ENCODE measurements at regions not wholly inside any gene's neighbourhood (a gene's known extent, or its start where the extent isn't known, plus 50 kb on each side); places are given as distances from the start of the nearest gene placed in this dataset.

GRCh38 chr7:33821970-33822369 is 83.4 kb upstream of the BMPER start:
- no peak for DNase-seq

GRCh38 chr7:33823913-33824312 is 81.4 kb upstream of the BMPER start:
- no peak for DNase-seq

- DNase-seq = no peak
Observed at GRCh38 chr7:33824911-33825459, 80.4 kb upstream of the BMPER start.

- no peak for DNase-seq
Observed at GRCh38 chr7:33825644-33826043, 79.7 kb upstream of the BMPER start.

- no peak for DNase-seq
Observed at GRCh38 chr7:33829536-33829935, 75.8 kb upstream of the BMPER start.

- no peak for DNase-seq
Observed at GRCh38 chr7:33831389-33832141, 73.8 kb upstream of the BMPER start.

- no peak for DNase-seq
Observed at GRCh38 chr7:33832271-33832721, 73.0 kb upstream of the BMPER start.

GRCh38 chr7:33836797-33837355 is 68.5 kb upstream of the BMPER start:
- peak in 1 of 2 donors; percentile 1 for DNase-seq

GRCh38 chr7:33837356-33837851 is 67.9 kb upstream of the BMPER start:
- DNase-seq = no peak

- no peak for DNase-seq
Observed at GRCh38 chr7:33841031-33841430, 64.3 kb upstream of the BMPER start.

- no peak for DNase-seq
Observed at GRCh38 chr7:33841705-33842129, 63.6 kb upstream of the BMPER start.

- no peak for DNase-seq
Observed at GRCh38 chr7:33842150-33842549, 63.2 kb upstream of the BMPER start.

GRCh38 chr7:33845991-33846509 is 59.3 kb upstream of the BMPER start:
- no peak for DNase-seq

- DNase-seq = no peak
Observed at GRCh38 chr7:33849004-33849403, 56.3 kb upstream of the BMPER start.

- DNase-seq = no peak
Observed at GRCh38 chr7:33849971-33850559, 55.3 kb upstream of the BMPER start.

- no peak for DNase-seq
Observed at GRCh38 chr7:33850768-33851167, 54.6 kb upstream of the BMPER start.

GRCh38 chr7:33852838-33853237 is 52.5 kb upstream of the BMPER start:
- DNase-seq = no peak

GRCh38 chr7:33853361-33854062 is 51.8 kb upstream of the BMPER start:
- no peak for DNase-seq

GRCh38 chr7:33854178-33854577 is 51.2 kb upstream of the BMPER start:
- no peak for DNase-seq

GRCh38 chr7:33854801-33855350 is 50.5 kb upstream of the BMPER start:
- no peak for DNase-seq
